Fibroblast of villous mesenchyme (primary cell): ENCODE measurements at regions not wholly inside any gene's neighbourhood (a gene's known extent, or its start where the extent isn't known, plus 50 kb on each side); places are given as distances from the start of the nearest gene placed in this dataset.
"Not testable (repeated sequence)": the region's sequence is repeated elsewhere in the genome, so short reads cannot be mapped to it uniquely, and the experiment has no call there.

Source experiments
- DNase-seq: peaks from one replicate; pipeline ENCODE4 v3.0.0-alpha.2; 2010; ENCODE audit warnings: low read depth
- H3K4me3 ChIP-seq: 2 replicates; pipeline ENCODE4 v1.5.1; 2011; ENCODE audit warnings: low read depth, mild to moderate bottlenecking, low read length
- CTCF ChIP-seq: IDR thresholded peaks from 2 replicates; pipeline ENCODE4 v1.5.1; 2012; ENCODE audit warnings: low read depth, mild to moderate bottlenecking, low read length; ENCODE audit not compliant: insufficient read depth

GRCh38 chr4:167897116-167897515, 195.2 kb upstream of the ANXA10 start:
- peak; percentile 78 for DNase-seq
- no peak overlapping the region for H3K4me3 ChIP-seq
- no peak for TF ChIP-seq CTCF

- DNase-seq, result peak; percentile 12
- no peak overlapping the region for H3K4me3 ChIP-seq
- TF ChIP-seq CTCF, result no peak
Measured at GRCh38 chr4:167903291-167903721, 189.0 kb upstream of the ANXA10 start.

GRCh38 chr4:167906851-167907250, 185.5 kb upstream of the ANXA10 start:
- TF ChIP-seq CTCF, result no peak
- H3K4me3 ChIP-seq, result no peak overlapping the region
- no peak for DNase-seq

- H3K4me3 ChIP-seq, result no peak overlapping the region
- DNase-seq, result no peak
- TF ChIP-seq CTCF, result no peak
Measured at GRCh38 chr4:167908816-167909215, 183.5 kb upstream of the ANXA10 start.

GRCh38 chr4:167912535-167912934, 179.8 kb upstream of the ANXA10 start:
- not testable (repeated sequence) for H3K4me3 ChIP-seq, DNase-seq

GRCh38 chr4:167918077-167918476, 174.3 kb upstream of the ANXA10 start:
- DNase-seq, result no peak
- H3K4me3 ChIP-seq, result no peak overlapping the region
- TF ChIP-seq CTCF, result no peak

- TF ChIP-seq CTCF, result no peak
- H3K4me3 ChIP-seq, result no peak overlapping the region
- DNase-seq, result no peak
Measured at GRCh38 chr4:167930166-167930565, 162.2 kb upstream of the ANXA10 start.

- TF ChIP-seq CTCF, result no peak
- H3K4me3 ChIP-seq, result no peak overlapping the region
- DNase-seq, result no peak
Measured at GRCh38 chr4:167934216-167934615, 158.1 kb upstream of the ANXA10 start.
